HG03457 (cell line): ENCODE measurements at regions not wholly inside any gene's neighbourhood (a gene's known extent, or its start where the extent isn't known, plus 50 kb on each side); places are given as distances from the start of the nearest gene placed in this dataset.
"Not testable (repeated sequence)": the region's sequence is repeated elsewhere in the genome, so short reads cannot be mapped to it uniquely, and the experiment has no call there.

Experiments
- ATAC-seq: cut with Tn5 transposase; IDR thresholded peaks from one replicate; pipeline ENCODE4 v1.9.1; 2021; ENCODE audit warnings: moderate number of reproducible peaks; ENCODE audit not compliant: unreplicated experiment

GRCh38 chr6:67608099-67608749 lies 1026.9 kb upstream of the ADGRB3 start:
- no peak for ATAC-seq

DNA sequence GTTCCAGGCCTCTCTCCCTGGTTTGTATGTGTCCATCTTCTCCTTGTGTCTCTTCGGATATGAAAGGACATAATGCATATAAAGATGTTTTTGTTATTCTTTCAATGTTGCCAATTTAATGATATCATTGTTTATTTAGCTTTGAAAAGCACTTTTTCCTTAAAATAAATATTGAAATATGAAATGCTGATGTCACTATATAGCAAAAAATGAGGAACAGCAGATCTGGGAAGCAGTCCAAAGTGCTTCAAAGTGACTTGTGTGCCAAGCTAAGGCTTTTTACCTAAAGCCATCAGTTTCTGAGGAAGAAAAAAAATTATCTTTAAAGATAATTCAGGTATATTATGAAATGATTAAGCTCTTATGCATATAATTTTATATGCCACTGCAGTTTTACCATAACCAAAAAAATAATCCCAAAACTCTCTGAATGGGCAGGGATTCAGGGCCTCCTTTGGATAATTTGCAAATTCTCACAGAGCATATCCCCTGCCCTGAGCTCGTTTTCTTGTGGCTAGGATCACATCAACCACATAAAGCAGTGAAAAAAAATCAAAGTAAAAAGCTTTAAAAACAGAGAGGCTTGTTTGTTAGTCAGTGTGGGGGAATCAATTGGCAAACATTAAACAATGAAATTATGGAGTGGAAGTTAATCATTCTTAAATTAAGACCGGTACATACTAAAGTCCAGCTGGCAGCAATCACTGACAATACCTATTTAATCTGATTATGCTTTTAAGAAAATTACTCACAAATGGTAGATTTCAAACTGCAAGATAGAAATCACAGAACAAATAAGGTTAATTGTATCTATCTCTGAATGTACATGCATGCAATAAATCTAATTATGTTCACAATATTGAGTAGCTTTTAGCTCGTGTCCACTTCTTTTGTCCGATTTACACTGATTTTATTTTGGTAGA lies 1027.9 kb upstream of the ADGRB3 start:
- no peak for ATAC-seq

DNA sequence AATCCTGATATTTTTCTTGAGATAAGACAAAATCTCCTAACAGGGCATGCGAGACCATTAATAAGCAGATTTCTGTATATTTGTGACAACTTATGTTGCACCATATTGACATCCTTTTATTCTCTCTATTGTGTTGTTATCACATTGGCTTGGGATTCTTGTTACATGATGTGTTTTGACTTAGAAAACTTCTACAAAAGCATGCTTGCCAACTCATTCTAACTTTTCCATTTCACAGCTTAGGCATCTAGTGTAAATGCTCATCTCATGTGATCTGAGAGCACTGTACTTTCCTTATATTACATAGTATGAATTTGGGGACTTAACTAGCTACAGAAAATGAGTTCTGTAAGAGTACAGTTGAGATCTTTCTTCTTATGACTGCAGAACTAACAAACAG lies 1040.7 kb upstream of the ADGRB3 start:
- no peak for ATAC-seq

DNA sequence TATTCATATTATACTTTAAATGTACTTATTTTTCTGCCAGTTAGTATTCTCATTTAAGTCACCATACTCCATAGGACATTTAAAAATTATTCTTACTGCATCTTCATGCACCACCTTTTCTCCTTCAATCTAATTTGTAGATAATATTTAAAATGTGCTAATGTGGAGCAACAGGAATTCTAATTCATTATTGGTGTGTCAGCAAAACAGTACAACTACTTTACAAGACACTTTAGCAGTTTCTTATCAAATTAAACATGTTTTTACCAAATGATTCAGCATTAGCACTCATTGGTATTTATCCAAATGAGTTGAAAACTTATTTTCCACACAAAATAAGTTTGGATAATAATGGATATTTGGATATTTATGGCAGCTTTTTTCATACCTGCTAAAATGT lies 1041.8 kb upstream of the ADGRB3 start:
- ATAC-seq: no peak

DNA sequence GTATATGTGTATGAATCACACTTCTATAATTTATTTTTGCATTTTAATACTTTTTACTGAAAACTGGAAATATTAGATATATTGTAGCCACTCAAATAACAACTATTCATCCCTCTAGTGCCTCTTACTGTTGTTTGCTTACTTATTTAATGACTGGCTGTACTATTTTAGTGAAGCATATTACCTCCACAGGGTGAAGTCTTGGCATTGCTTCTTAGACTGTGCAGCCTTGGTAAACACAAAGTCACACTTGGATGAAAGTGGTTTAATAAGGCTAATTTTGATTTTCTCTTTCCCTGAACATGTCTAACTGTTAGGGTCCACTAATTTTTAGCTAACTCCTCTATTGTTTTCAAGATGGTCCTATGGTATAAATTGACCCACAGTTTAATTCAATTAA lies 1043.2 kb upstream of the ADGRB3 start:
- no peak for ATAC-seq

DNA sequence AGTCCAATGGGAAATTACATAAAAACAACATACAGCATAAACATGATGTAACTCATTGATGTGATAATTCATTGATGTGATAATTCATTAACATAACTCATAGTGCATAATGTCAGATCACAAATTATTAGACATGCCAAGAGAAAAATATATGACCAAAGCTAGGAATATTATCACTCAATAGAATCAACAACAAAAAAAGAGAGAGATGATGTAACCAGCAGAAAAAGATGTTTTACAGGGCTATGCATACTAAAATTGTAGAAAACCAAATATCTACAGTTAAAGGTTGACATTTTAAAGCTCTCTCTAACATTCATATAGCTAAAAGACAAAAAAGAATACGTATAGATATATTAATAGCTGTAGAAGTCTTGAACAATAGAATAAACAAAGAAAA lies 1067.2 kb upstream of the ADGRB3 start:
- ATAC-seq: no peak

GRCh38 chr6:67563671-67564070 lies 1071.4 kb upstream of the ADGRB3 start:
- no peak for ATAC-seq

- ATAC-seq: no peak
These were observed 1075.0 kb upstream of the ADGRB3 start for GRCh38 chr6:67560068-67560467.

- no peak for ATAC-seq
These were observed 1076.1 kb upstream of the ADGRB3 start for GRCh38 chr6:67558985-67559384.

- no peak for ATAC-seq
These were observed 1090.1 kb upstream of the ADGRB3 start for GRCh38 chr6:67544851-67545452.

DNA sequence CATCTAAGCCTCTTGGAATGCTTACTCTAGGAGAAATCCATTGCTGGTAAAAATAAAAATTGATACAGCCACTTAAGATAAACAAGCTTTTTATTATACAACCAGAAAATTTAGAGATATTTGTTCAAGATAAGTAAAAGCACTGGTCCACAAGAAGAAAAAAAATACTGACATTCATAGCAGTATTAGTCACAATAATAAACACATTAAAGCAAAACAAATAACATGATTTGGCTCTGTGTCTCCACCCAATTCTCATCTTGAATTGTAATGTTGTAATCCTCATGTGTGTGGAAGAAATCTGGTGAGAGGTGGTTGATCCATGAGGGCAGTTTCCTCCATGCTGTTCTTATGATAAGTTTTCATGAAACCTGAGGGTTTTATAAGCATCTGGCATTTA lies 1093.5 kb upstream of the ADGRB3 start:
- no peak for ATAC-seq

- no peak for ATAC-seq
These were observed 1097.0 kb upstream of the ADGRB3 start for GRCh38 chr6:67538032-67538431.

GRCh38 chr6:67535946-67536345 lies 1099.1 kb upstream of the ADGRB3 start:
- no peak for ATAC-seq

DNA sequence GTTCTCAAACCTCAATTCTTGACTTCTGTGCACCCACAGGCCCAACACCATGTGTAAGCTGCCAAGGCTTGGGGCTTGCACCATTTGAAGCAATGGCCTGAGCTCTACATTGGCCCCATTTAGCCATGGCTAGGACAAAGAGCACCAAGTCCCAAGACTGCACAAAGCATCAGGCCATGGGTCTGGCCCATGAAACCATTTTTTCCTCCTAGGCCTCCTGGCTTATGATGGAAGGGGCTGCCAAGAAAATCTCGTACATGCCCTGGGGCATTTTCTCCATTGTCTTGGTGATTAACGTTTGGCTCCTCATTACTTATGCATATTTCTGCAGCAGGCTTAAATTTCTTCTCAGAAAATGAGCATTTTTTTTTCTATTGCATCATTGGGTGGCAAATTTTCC lies 1128.7 kb upstream of the ADGRB3 start:
- ATAC-seq: no peak

GRCh38 chr6:67501755-67502154 lies 1133.3 kb upstream of the ADGRB3 start:
- ATAC-seq: no peak

GRCh38 chr6:67497749-67498148 lies 1137.3 kb upstream of the ADGRB3 start:
- ATAC-seq: no peak

DNA sequence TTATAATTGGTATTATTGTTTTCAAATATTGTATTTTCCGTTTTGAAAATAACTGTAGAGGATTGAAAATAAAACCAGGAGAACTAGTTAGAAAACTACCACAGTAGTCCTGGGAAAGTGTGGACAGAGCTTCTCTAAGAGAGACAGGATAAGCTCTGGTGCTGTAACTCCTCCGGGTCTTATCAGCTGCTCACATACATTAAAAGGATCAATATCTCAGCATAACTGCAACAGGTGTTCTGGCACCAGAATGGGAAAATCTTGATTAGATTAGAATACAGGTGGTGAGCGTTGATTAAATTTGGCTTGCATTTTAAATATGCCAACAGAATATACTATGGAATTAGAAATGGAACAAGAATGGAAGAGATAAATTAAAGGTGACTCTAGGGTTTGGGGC lies 1138.9 kb upstream of the ADGRB3 start:
- ATAC-seq: no peak

DNA sequence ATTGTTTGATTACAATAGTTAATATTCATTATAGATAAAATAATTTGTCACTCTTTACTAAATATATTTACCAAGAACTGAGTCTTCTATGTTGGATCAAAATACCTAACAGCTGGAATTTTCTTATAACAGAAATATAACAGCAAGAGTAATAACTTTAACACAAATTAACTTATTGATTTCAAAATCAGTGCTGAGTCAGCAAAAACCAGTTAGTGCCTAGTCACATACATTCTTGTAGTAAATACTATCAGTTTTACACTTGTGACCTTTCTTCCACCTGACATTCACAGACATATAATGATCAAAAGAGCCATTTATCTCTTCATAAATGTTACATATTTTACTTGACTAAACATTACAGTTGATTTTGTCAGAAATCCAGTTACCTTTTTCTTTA lies 1141.4 kb upstream of the ADGRB3 start:
- no peak for ATAC-seq

DNA sequence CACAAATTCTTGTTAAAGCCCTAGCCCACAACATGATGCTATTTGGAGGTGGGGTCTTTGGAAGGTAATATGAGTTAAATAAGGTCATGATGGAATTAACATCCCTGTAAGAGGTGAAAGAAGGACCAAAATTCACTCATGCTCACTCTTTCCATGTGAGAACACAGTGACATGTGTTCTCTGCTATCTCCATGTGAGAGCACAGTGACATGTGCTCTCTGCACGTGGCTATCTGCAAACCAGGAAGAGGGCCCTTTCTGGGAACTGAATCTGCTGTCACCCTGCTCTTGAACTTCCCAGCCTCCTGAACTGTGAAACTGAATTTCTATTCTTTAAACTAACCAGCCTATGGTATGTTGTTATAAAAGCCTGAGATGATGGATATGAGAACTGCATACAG lies 1159.4 kb upstream of the ADGRB3 start:
- ATAC-seq: no peak

DNA sequence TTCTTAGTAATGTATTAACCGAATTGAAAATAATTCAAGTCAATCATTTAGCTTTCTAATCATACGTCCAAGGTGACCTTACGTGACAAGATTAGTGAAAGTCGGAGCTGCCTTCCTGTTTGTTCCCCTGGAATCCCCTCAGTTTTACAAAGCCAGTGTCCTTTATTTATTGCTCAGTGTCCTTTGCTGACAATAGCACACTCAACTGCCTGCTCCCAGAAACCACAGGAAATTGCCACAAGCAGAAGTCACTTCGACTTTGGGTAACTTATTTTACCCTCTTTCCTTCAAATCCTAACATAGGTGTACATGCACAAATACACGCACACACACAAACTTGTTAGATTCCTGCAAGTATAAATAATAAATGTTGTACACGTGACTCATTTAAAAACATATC lies 1167.7 kb upstream of the ADGRB3 start:
- no peak for ATAC-seq

DNA sequence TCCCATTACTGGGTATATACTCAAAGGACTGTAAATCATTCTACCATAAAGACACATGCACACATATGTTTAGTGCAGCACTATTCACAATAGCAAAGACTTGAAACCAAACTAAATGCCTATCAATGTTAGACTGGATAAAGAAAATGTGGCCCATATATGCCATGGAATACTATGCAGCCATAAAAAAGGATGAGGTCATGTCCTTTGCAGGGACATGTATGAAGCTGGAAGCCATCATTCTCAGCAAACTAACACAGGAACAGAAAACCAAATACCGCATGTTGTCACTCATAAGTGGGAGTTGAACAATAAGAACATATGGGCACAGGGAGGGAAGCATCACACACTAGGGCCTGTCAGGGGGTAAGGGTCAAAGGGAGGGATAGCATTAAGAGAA lies 1172.4 kb upstream of the ADGRB3 start:
- not testable (repeated sequence) for ATAC-seq

GRCh38 chr6:67459556-67459955 lies 1175.5 kb upstream of the ADGRB3 start:
- ATAC-seq: no peak
